Central memory CD4-positive, alpha-beta T cell (primary cell): ENCODE measurements at regions not wholly inside any gene's neighbourhood (a gene's known extent, or its start where the extent isn't known, plus 50 kb on each side); places are given as distances from the start of the nearest gene placed in this dataset.

ENCODE experiments used
- DNase-seq: peaks from one replicate; pipeline ENCODE4 v3.0.0; 2022

GRCh38 chrX:30949554-30949953 lies 60.5 kb upstream of the TAB3 start:
- DNase-seq: no peak

- no peak for DNase-seq
Observed at GRCh38 chrX:30948626-30949025, 59.6 kb upstream of the TAB3 start.

- no peak for DNase-seq
Observed at GRCh38 chrX:30948051-30948450, 59.0 kb upstream of the TAB3 start.

GRCh38 chrX:30943984-30944383 lies 54.9 kb upstream of the TAB3 start:
- DNase-seq: no peak

GRCh38 chrX:30941898-30942297 lies 52.8 kb upstream of the TAB3 start:
- DNase-seq: no peak

- no peak for DNase-seq
Observed at GRCh38 chrX:30939928-30940327, 50.9 kb upstream of the TAB3 start.
